KMS-11 (cell line): ENCODE measurements at regions not wholly inside any gene's neighbourhood (a gene's known extent, or its start where the extent isn't known, plus 50 kb on each side); places are given as distances from the start of the nearest gene placed in this dataset.

Source experiments
- H2AFZ ChIP-seq: fragments of 200-600 bp; sonication (generic); 2 replicates; pipeline ENCODE4 v1.6.1; 2016; ENCODE audit warnings: antibody characterized with exemption, mixed run types, low read depth
- H3K27ac ChIP-seq: fragments of 200-600 bp; sonication (generic); 2 replicates; pipeline ENCODE4 v1.6.1; 2016; ENCODE audit warnings: mild to moderate bottlenecking, mixed run types
- H3K27me3 ChIP-seq: fragments of 200-600 bp; sonication (generic); 2 replicates; pipeline ENCODE4 v1.6.1; 2017; ENCODE audit warnings: mild to moderate bottlenecking, low read depth, mixed run types, moderate library complexity; ENCODE audit not compliant: insufficient read depth
- H3K36me3 ChIP-seq: fragments of 200-600 bp; sonication (generic); 2 replicates; pipeline ENCODE4 v1.6.1; 2017; ENCODE audit warnings: mild to moderate bottlenecking, mixed run types; ENCODE audit not compliant: insufficient read depth
- H3K4me1 ChIP-seq: fragments of 200-600 bp; sonication (generic); 2 replicates; pipeline ENCODE4 v1.6.1; 2016; ENCODE audit warnings: mild to moderate bottlenecking, low read depth, mixed run types; ENCODE audit not compliant: poor library complexity, severe bottlenecking
- H3K4me2 ChIP-seq: fragments of 200-600 bp; sonication (generic); 2 replicates; pipeline ENCODE4 v1.7.0; 2016; ENCODE audit warnings: mild to moderate bottlenecking, mixed run types
- H3K4me3 ChIP-seq: fragments of 200-600 bp; sonication (generic); IDR thresholded peaks from 2 replicates; pipeline ENCODE4 v1.6.1; 2017; ENCODE audit warnings: low read depth, low read length, mixed read lengths; ENCODE audit not compliant: insufficient read depth
- H3K79me2 ChIP-seq: fragments of 200-600 bp; sonication (generic); 2 replicates; pipeline ENCODE4 v1.6.1; 2016; ENCODE audit warnings: low read depth, mixed run types; ENCODE audit not compliant: insufficient read depth
- H3K9ac ChIP-seq: fragments of 200-600 bp; sonication (generic); 2 replicates; pipeline ENCODE4 v1.6.1; 2016; ENCODE audit warnings: mild to moderate bottlenecking, mixed run types
- H4K20me1 ChIP-seq: fragments of 200-600 bp; sonication (generic); 2 replicates; pipeline ENCODE4 v1.6.1; 2016; ENCODE audit warnings: mild to moderate bottlenecking, mixed run types; ENCODE audit not compliant: insufficient read depth
- TF ChIP-seq, protein P1 (sequence below): fragments of 200-600 bp; sonication (generic); conservative IDR thresholded peaks from 2 replicates; pipeline ENCODE4 v1.6.1; 2017; ENCODE audit warnings: low read depth, mild to moderate bottlenecking, antibody characterized with exemption, low read length, moderate library complexity, mixed read lengths

DNA sequence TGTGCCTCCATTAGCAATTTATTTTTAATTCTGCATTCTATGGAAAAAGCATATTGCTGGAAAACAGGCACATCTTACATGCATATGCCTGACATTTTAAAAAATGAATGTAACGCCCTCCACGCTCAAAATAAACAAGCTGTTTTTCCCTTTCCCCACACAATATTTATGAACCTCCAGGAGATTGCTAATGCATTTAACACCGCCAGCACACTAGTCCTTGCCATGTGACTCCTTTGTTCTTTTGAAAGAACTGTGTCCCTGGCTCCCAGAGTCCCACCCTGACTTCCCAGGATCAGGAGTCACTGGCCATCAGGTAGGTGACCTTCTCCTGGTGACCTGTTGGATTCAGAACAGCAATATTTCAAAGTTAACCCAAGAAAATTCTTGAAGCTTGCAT is 571.2 kb upstream of the CFAP20DC start:
- TF ChIP-seq, protein P1, sequence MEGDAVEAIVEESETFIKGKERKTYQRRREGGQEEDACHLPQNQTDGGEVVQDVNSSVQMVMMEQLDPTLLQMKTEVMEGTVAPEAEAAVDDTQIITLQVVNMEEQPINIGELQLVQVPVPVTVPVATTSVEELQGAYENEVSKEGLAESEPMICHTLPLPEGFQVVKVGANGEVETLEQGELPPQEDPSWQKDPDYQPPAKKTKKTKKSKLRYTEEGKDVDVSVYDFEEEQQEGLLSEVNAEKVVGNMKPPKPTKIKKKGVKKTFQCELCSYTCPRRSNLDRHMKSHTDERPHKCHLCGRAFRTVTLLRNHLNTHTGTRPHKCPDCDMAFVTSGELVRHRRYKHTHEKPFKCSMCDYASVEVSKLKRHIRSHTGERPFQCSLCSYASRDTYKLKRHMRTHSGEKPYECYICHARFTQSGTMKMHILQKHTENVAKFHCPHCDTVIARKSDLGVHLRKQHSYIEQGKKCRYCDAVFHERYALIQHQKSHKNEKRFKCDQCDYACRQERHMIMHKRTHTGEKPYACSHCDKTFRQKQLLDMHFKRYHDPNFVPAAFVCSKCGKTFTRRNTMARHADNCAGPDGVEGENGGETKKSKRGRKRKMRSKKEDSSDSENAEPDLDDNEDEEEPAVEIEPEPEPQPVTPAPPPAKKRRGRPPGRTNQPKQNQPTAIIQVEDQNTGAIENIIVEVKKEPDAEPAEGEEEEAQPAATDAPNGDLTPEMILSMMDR = no peak
- H4K20me1 ChIP-seq = no peaks in the 10 kb centered on the region
- no peak overlapping the region for H2AFZ ChIP-seq

DNA sequence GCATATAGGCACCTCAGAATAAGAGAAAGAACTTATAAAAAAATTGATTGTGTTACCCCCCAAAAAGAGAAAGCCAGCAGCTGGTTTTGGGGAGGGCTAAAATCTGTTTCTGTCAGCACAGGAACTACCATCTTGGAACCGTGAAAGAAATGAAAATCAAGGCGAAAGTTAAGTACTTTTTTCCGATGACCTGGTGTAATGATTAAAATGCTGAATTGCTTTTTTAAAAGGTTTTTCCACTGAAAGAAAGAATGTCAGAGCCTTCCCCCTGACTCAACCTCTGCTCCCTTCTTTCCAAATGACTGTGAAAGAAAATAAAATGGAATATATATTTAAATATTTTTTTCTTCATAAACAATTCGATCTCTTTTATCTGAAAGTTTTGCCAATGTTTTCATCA is 570.5 kb upstream of the CFAP20DC start:
- Histone ChIP-seq H3K27ac (no peak overlapping the region), H3K4me3 (no peak overlapping the region), H3K79me2 (no peaks in the 10 kb centered on the region), H3K4me1 (no peaks in the 10 kb centered on the region), H3K4me2 (no peak overlapping the region), H3K27me3 (no peaks in the 10 kb centered on the region), H2AFZ (no peak overlapping the region), H4K20me1 (no peaks in the 10 kb centered on the region), H3K9ac (no peak overlapping the region), H3K36me3 (no peaks in the 10 kb centered on the region)
- TF ChIP-seq, protein P1 = no peak

More for the DNA sequence above, 571.2 kb upstream of the CFAP20DC start:
- H3K4me1 ChIP-seq = no peaks in the 10 kb centered on the region
- H3K4me3 ChIP-seq = no peak overlapping the region
- no peak overlapping the region for H3K9ac ChIP-seq
- H3K27me3 ChIP-seq = no peaks in the 10 kb centered on the region
- H3K79me2 ChIP-seq = no peaks in the 10 kb centered on the region
- H3K36me3 ChIP-seq = no peaks in the 10 kb centered on the region
- H3K4me2 ChIP-seq = no peak overlapping the region
- no peak overlapping the region for H3K27ac ChIP-seq

DNA sequence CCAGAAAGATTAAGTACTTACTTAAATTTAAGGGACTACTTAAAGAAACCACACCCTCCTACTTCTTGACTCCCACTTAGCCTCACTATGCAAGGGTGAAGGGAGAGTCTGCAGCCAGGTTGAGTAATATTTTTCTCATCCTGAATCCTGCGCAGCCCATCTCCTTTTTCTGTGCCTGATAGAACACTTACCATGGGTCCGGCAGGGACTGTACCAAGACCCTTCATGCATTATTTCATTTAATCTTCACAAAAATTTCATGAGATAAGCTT is 562.6 kb upstream of the CFAP20DC start:
- H4K20me1 ChIP-seq = no peaks in the 10 kb centered on the region
- H3K4me3 ChIP-seq = no peak overlapping the region
- H3K4me2 ChIP-seq = no peak overlapping the region

DNA sequence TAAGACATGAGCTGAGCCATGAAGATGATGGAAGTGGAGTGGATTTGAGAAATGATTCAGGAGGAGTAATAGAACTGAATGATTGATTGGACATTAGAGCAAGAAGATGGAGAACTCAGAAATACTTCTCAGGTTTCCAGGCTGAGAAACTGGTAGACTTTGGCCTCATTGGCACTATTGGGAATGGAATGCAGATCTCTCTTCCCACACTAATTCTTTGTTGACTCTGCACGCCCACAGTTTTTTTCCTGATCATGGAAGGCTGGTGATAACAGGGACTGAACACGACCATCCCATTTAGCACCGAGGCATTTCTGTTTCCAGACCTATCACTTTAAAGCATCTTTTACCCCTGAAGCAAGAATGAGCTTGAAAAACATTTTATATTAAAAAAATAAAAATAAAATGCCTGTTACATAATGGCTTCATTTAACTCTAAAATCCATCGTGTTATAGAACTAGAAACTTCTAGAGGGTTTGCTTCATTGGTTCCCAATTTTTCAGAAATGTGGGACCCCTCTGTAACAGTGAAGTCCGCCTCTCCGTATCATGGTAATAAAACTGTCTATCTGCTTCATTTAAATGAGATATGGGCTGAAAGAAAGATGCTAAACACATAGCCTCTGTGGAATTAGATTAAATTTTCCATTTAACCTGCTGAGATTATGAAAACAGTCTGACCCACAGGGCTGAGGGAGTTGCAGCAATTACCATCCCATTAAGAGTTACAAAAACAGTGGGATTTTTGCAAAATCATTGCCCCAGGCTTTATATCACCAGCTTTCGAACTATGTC is 562.0 kb upstream of the CFAP20DC start:
- Histone ChIP-seq H3K27me3 (no peaks in the 10 kb centered on the region), H3K4me2 (no peak overlapping the region), H3K4me3 (no peak overlapping the region), H3K4me1 (no peaks in the 10 kb centered on the region), H3K79me2 (no peaks in the 10 kb centered on the region), H3K27ac (no peak overlapping the region), H3K9ac (no peak overlapping the region), H4K20me1 (no peaks in the 10 kb centered on the region), H3K36me3 (no peaks in the 10 kb centered on the region), H2AFZ (no peak overlapping the region)
- TF ChIP-seq, protein P1 = no peak

More for the DNA sequence above, 562.6 kb upstream of the CFAP20DC start:
- Histone ChIP-seq H3K27me3 (no peaks in the 10 kb centered on the region), H3K27ac (no peak overlapping the region), H3K4me1 (no peaks in the 10 kb centered on the region), H3K79me2 (no peaks in the 10 kb centered on the region), H3K9ac (no peak overlapping the region), H2AFZ (no peak overlapping the region), H3K36me3 (no peaks in the 10 kb centered on the region)
- TF ChIP-seq, protein P1 = no peak
